HG03439 (cell line): ENCODE measurements at regions not wholly inside any gene's neighbourhood (a gene's known extent, or its start where the extent isn't known, plus 50 kb on each side); places are given as distances from the start of the nearest gene placed in this dataset.
"Not testable (repeated sequence)": the region's sequence is repeated elsewhere in the genome, so short reads cannot be mapped to it uniquely, and the experiment has no call there.

Experiments used
- ATAC-seq: cut with Tn5 transposase; IDR thresholded peaks from one replicate; pipeline ENCODE4 v1.9.1; 2021; ENCODE audit warnings: mild to moderate bottlenecking, moderate library complexity; ENCODE audit not compliant: unreplicated experiment

DNA sequence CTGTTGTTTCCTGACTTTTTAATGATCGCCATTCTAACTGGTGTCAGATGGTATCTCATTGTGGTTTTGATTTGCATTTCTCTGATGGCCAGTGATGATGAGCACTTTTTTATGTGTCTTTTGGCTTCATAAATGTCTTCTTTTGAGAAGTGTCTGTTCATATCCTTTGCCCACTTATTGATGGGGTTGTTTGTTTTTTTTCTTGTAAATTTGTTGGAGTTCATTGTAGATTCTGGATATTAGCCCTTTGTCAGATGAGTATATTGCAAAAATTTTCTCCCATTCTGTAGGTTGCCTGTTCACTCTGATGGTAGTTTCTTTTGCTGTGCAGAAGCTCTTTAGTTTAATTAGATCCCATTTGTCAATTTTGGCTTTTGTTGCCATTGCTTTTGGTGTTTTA is 1378.7 kb downstream of the FSCB start:
- ATAC-seq, result not testable (repeated sequence)

- ATAC-seq, result not testable (repeated sequence)
Measured at GRCh38 chr14:43127874-43128273, 1379.2 kb downstream of the FSCB start.

- no peak for ATAC-seq
Measured at GRCh38 chr14:43123544-43123943, 1383.5 kb downstream of the FSCB start.

DNA sequence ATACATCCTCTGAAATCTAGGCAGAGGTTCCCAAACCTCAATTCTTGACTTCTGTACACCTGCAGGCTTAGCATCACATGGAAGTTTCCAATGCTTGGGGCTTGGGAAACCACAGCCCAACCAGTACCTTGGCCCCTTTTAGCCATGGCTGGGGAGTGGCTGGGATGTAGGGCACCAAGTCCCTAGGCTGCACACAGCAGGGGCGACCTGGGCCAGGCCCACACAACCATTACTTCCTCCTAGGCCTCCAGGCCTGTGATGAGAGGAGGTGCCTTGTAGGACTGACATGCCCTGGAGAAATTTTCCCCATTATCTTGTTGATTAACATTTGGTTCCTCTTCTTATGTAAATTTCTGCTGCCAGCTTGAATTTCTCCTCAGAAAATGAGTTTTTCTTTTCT is 1387.4 kb downstream of the FSCB start:
- no peak for ATAC-seq

DNA sequence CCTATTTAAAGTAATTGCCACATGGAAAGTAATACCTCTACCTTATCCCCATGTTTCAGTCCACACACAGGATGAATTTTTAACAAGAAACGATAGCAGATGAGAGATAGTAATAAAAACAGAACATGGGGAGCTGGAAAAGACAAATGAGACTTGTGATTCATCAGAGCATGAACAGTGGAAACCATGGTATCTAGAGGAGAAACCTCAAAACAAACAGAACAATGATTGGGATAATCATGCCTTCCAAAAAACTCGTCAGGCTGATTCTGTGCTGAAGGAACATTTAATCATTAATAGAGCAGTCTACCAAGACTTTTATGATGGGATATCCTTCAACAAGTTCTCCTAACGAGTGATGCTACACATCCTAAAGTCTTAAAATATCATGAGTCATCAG is 1390.7 kb downstream of the FSCB start:
- ATAC-seq, result no peak

- ATAC-seq, result no peak
Measured at GRCh38 chr14:43105305-43105704, 1401.8 kb downstream of the FSCB start.

- ATAC-seq, result no peak
Measured at GRCh38 chr14:43090380-43090779, 1416.7 kb downstream of the FSCB start.

DNA sequence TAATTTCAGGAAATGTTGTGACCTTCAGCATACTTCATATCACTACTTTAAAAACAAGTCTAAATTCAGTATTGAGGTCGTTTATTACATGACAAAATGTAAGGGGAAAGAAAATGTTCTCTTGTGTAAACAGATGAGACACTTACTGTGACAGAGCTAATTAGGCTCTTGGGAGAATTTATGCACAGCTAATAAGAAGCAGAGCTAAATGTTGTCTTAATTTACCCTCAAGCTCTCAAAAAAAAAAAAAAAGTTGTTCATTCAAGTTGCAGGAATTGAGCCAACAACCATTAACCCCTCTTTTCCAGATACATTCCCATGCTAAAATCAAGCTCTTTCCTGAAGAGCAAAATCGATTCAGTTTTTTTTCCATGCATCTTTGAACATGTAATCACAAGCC is 1419.4 kb downstream of the FSCB start:
- no peak for ATAC-seq

DNA sequence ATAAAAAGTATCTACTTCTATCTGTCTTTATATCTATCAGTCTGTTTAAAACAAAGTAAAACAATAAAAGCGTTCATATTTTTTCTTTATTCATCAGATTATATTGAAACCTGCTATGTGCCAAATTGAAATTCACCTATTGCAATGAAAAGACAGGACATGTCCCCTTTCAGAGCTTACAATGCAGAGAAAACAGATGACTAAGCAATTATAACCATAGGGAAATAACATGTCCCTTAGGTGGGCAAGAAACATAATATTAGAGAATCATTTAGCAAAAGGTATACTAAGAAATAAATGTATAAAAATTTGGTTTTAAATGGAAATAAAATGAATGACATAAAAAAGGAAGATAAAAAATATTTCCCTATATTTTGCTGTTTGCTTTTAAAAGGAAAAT is 1421.3 kb downstream of the FSCB start:
- no peak for ATAC-seq

DNA sequence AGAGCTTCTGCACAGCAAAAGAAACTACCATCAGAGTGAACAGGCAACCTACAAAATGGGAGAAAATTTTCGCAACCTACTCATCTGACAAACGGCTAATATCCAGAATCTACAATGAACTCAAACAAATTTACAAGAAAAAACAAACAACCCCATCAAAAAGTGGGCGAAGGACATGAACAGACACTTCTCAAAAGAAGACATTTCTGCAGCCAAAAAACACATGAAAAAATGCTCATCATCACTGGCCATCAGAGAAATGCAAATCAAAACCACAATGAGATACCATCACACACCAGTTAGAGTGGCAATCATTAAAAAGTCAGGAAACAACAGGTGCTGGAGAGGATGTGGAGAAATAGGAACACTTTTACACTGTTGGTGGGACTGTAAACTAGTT is 1439.7 kb downstream of the FSCB start:
- ATAC-seq, result not testable (repeated sequence)

GRCh38 chr14:43056106-43056505 is 1449.4 kb downstream of the LRFN5 start:
- no peak for ATAC-seq

DNA sequence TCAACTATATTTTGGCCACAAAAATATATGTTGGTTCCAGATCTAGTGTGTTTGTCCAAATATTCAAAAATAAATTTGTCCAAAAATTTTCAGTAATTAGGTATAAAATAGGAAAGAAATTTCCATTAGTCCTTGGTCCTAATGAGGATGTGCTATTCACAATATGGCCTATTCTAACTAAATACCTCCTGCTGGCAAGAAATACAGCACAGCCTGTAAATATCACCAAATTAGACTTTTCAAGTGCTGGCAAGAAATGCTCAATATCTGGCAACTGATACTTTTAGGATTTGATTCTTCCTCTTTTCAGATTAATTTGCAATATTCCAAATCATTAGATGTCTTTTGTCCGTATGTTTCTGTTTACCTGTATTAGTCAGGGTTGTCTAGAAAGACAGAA is 1446.2 kb downstream of the LRFN5 start:
- no peak for ATAC-seq

DNA sequence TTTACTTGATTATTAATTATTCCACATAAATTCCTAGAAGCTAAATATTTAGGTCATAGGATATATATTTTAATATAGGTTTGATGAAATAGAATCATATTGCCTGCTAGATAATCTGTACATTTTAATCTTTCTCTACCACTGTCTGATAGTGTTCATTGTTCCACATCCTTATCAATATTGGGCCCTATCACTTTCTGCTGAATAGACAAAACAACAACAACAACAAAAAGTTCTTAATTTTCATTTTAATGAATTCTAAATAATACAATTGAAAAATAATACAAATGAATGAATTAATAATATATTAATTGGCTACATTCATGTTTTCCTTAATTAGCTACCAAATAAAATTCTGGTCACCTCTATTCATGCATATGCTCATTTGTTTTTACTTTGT is 1437.2 kb downstream of the LRFN5 start:
- no peak for ATAC-seq

DNA sequence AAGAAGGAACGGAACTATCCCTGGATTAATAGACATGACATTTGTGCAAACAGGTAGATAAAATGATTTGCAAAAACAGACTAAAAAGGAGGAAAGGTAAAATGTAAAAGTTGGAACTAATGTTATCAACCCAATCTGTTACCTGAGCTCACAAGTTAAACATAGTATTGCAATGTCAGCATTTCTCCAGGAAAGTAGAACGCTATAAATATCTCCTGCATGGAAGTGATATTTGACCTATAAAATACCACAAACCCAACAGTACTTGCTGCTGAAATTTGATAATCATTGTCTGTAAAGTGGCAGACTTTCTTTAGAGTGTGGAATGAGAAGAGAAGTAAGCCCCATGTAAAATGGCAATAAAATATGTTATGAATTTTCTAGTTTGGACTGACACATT is 1435.7 kb downstream of the LRFN5 start:
- ATAC-seq, result no peak

- ATAC-seq, result no peak
Measured at GRCh38 chr14:43041976-43042375, 1435.3 kb downstream of the LRFN5 start.

DNA sequence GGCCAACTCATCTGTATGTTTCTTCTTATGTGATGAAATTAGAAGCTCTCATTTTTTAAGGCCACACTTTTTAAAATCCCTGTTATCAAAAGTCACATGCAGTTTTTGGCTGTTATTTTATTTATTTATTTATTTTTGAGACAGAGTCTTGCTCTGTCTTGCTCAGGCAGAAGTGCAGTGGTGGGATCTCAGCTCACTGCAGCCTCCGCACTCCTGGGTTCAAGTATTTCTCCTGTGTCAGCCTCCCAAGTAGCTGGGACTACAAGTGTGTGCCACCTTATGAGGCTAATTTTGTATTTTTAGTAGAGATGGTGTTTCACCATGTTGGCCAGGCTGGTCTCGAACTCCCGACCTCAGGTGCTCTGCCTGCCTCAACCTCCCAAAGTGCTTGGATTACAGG is 1434.5 kb downstream of the LRFN5 start:
- no peak for ATAC-seq

GRCh38 chr14:43039881-43040280 is 1433.2 kb downstream of the LRFN5 start:
- ATAC-seq, result no peak

GRCh38 chr14:43031598-43031997 is 1424.9 kb downstream of the LRFN5 start:
- ATAC-seq, result no peak

- no peak for ATAC-seq
Measured at GRCh38 chr14:43022094-43022800, 1415.6 kb downstream of the LRFN5 start.

GRCh38 chr14:43019826-43020225 is 1413.2 kb downstream of the LRFN5 start:
- no peak for ATAC-seq

- ATAC-seq, result no peak
Measured at GRCh38 chr14:43014338-43014737, 1407.7 kb downstream of the LRFN5 start.

GRCh38 chr14:43012817-43013216 is 1406.1 kb downstream of the LRFN5 start:
- ATAC-seq, result no peak

GRCh38 chr14:43005807-43006206 is 1399.1 kb downstream of the LRFN5 start:
- no peak for ATAC-seq
